DMS153 (cell line): ENCODE measurements at regions not wholly inside any gene's neighbourhood (a gene's known extent, or its start where the extent isn't known, plus 50 kb on each side); places are given as distances from the start of the nearest gene placed in this dataset.
"Not testable (repeated sequence)": the region's sequence is repeated elsewhere in the genome, so short reads cannot be mapped to it uniquely, and the experiment has no call there.

ENCODE experiments used
- DNase-seq: peaks from one replicate; lab custom pipeline; 2025; lab: John Stamatoyannopoulos, UW

GRCh38 chr9:82052081-82052480 is 63.5 kb downstream of the SPATA31D1 start:
- DNase-seq, result no peak

- no peak for DNase-seq
Measured at GRCh38 chr9:82054264-82055015, 65.9 kb downstream of the SPATA31D1 start.

GRCh38 chr9:82057805-82058204 is 69.2 kb downstream of the SPATA31D1 start:
- no peak for DNase-seq

GRCh38 chr9:82061801-82062200 is 73.2 kb downstream of the SPATA31D1 start:
- not testable (repeated sequence) for DNase-seq

GRCh38 chr9:82062245-82062644 is 73.7 kb downstream of the SPATA31D1 start:
- no peak for DNase-seq

- no peak for DNase-seq
Measured at GRCh38 chr9:82073551-82074543, 85.3 kb downstream of the SPATA31D1 start.

GRCh38 chr9:82080265-82080664 is 91.7 kb downstream of the SPATA31D1 start:
- no peak for DNase-seq

GRCh38 chr9:82081496-82081895 is 92.9 kb downstream of the SPATA31D1 start:
- no peak for DNase-seq

GRCh38 chr9:82082563-82082962 is 94.0 kb downstream of the SPATA31D1 start:
- DNase-seq, result no peak

GRCh38 chr9:82088591-82088990 is 100.0 kb downstream of the SPATA31D1 start:
- DNase-seq, result no peak

GRCh38 chr9:82090046-82090445 is 101.5 kb downstream of the SPATA31D1 start:
- no peak for DNase-seq

GRCh38 chr9:82091100-82091499 is 102.5 kb downstream of the SPATA31D1 start:
- no peak for DNase-seq

- no peak for DNase-seq
Measured at GRCh38 chr9:82091610-82092009, 103.0 kb downstream of the SPATA31D1 start.

GRCh38 chr9:82101475-82101874 is 112.9 kb downstream of the SPATA31D1 start:
- DNase-seq, result no peak

- DNase-seq, result no peak
Measured at GRCh38 chr9:82104252-82104651, 115.7 kb downstream of the SPATA31D1 start.

GRCh38 chr9:82105729-82106128 is 117.2 kb downstream of the SPATA31D1 start:
- no peak for DNase-seq

- DNase-seq, result no peak
Measured at GRCh38 chr9:82106536-82106935, 118.0 kb downstream of the SPATA31D1 start.

GRCh38 chr9:82108474-82108873 is 119.9 kb downstream of the SPATA31D1 start:
- DNase-seq, result no peak

- DNase-seq, result no peak
Measured at GRCh38 chr9:82108941-82109340, 120.4 kb downstream of the SPATA31D1 start.

GRCh38 chr9:82109626-82110025 is 121.1 kb downstream of the SPATA31D1 start:
- no peak for DNase-seq

GRCh38 chr9:82110881-82111280 is 122.3 kb downstream of the SPATA31D1 start:
- no peak for DNase-seq

- DNase-seq, result no peak
Measured at GRCh38 chr9:82115331-82115730, 126.8 kb downstream of the SPATA31D1 start.

- no peak for DNase-seq
Measured at GRCh38 chr9:82115900-82116299, 127.3 kb downstream of the SPATA31D1 start.
